ENCODE measurements at regions not wholly inside any gene's neighbourhood (a gene's known extent, or its start where the extent isn't known, plus 50 kb on each side); places are given as distances from the start of the nearest gene placed in this dataset.

DNA sequence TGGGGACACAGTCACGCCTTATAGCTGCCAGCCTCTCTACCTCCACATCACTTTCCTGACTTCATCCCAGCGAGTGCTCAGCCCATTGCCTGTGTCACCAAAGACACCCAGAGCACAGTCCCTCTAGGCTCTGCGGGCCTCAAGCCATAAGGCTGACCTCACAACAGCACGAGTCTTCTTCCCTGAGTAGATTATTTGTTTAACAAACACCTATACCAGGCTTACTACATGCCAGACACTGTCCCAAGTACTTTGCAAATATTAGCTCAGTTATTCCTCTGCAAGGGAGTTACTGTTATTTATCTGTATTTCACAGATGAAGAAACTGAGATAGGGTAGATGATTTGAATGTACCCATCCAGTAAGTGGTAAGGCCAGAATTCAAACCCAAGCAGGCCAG is 504.3 kb downstream of the COG6 start:
- TF ChIP-seq EP300 (IDR thresholded peaks at IDR 0.05) (no peak), POLR2A (IDR thresholded peaks at IDR 0.05) (no peak), POLR2AphosphoS5 (IDR thresholded peaks at IDR 0.05) (no peak)
- TF ChIP-seq, protein P1, sequence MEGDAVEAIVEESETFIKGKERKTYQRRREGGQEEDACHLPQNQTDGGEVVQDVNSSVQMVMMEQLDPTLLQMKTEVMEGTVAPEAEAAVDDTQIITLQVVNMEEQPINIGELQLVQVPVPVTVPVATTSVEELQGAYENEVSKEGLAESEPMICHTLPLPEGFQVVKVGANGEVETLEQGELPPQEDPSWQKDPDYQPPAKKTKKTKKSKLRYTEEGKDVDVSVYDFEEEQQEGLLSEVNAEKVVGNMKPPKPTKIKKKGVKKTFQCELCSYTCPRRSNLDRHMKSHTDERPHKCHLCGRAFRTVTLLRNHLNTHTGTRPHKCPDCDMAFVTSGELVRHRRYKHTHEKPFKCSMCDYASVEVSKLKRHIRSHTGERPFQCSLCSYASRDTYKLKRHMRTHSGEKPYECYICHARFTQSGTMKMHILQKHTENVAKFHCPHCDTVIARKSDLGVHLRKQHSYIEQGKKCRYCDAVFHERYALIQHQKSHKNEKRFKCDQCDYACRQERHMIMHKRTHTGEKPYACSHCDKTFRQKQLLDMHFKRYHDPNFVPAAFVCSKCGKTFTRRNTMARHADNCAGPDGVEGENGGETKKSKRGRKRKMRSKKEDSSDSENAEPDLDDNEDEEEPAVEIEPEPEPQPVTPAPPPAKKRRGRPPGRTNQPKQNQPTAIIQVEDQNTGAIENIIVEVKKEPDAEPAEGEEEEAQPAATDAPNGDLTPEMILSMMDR (IDR thresholded peaks at IDR 0.05) = no peak
